ENCODE measurements at regions not wholly inside any gene's neighbourhood (a gene's known extent, or its start where the extent isn't known, plus 50 kb on each side); places are given as distances from the start of the nearest gene placed in this dataset.
"Not testable (repeated sequence)": the region's sequence is repeated elsewhere in the genome, so short reads cannot be mapped to it uniquely, and the experiment has no call there.

DNA sequence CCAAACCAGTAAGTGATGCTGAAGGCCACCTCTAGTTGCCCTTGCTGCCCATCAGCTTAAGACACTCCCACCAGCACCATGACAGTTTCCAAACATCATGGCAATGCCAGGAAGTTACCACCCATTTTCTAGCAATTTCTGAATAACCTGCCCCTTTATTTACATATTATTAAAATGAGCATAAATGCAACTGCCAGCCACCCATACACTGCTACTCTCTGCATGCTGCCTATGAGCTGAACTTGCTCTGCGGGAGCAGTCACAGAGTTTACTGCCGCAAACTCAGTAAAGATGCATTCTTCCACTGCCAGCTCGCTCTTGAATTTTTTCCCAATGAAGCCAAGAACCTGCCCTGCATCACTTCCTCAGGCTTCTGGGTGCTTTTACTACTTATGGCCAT, 212.6 kb downstream of the SH2D4B start:
- no peak for DNase-seq

GRCh38 chr10:80751940-80752339, 214.2 kb downstream of the SH2D4B start:
- DNase-seq = no peak

GRCh38 chr10:80753612-80754011, 215.9 kb downstream of the SH2D4B start:
- no peak for DNase-seq

GRCh38 chr10:80755893-80756292, 218.2 kb downstream of the SH2D4B start:
- DNase-seq = no peak

GRCh38 chr10:80759693-80760092, 222.0 kb downstream of the SH2D4B start:
- DNase-seq = no peak

- DNase-seq = no peak
Observed at GRCh38 chr10:80760914-80761371, 223.2 kb downstream of the SH2D4B start.

GRCh38 chr10:80767963-80768362, 230.3 kb downstream of the SH2D4B start:
- DNase-seq = no peak

- DNase-seq = no peak
Observed at GRCh38 chr10:80769700-80770160, 232.0 kb downstream of the SH2D4B start.

GRCh38 chr10:80770239-80770638, 232.5 kb downstream of the SH2D4B start:
- no peak for DNase-seq

DNA sequence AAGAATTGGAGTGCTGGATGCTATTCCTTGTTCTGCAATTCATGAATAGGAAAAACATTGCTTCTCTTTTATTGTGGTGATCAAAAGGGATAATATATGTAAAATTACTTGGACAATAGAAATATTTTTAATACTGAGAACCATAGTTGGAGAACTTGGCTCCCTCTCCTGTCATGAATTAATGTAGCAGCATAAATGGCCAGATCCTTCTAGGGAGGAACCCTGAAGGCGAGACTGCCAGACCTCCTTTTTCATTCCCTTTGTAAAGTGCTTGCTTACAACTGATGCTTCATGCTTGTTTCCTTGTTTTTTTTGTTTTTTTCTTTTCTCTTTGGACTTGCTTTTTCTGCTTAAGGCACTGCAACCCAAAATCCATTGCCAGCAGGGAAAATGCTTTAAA, 233.6 kb downstream of the SH2D4B start:
- DNase-seq = no peak

- no peak for DNase-seq
Observed at GRCh38 chr10:80771902-80772555, 234.3 kb downstream of the SH2D4B start.

GRCh38 chr10:80772596-80772995, 234.9 kb downstream of the SH2D4B start:
- no peak for DNase-seq

GRCh38 chr10:80784695-80785094, 247.0 kb downstream of the SH2D4B start:
- no peak for DNase-seq

DNA sequence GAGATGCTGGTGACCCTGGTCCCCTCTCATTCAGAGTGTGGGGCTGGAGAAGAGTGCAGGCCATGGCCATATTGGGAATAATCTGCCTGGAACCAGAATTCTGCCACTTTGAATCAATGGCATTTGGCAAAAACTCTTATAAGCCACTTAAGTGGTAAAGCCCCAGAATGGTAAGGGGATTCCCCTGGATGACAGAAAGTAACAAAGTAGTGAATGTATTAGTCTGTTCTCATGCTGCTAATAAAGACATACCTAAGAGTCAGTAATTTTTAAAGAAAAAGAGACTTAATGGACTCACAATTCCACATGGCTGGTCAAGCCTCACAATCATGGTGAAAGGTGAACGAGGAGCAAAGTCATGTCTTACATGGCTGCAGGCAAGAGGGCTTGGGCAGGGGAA, 248.6 kb downstream of the SH2D4B start:
- DNase-seq = no peak

GRCh38 chr10:80787952-80788351, 250.2 kb downstream of the SH2D4B start:
- no peak for DNase-seq

- no peak for DNase-seq
Observed at GRCh38 chr10:80794994-80795393, 257.3 kb downstream of the SH2D4B start.

GRCh38 chr10:80805343-80806020, 267.8 kb downstream of the SH2D4B start:
- DNase-seq = no peak

- DNase-seq = no peak
Observed at GRCh38 chr10:80814147-80814652, 276.5 kb downstream of the SH2D4B start.

DNA sequence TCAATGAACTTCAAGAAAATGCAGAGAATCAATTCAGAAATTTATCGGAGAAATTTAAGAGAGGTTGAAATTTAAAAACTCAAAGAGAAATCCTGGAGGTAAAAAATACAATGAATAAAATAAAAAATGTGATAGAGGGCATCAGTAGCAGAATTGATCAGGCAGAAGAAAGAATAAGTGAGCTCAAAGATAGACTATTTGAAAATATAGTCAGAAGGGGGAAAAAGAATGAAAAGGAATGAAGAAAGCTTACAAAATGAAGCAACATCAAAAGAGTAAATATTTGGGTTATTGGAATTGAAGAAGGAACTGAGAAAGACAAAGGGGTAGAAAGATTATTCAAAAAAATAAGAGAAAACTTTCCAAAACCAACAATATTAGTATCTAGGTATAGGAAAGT, 291.4 kb downstream of the SH2D4B start:
- no peak for DNase-seq

- DNase-seq = no peak
Observed at GRCh38 chr10:80829562-80829961, 291.9 kb downstream of the SH2D4B start.

- DNase-seq = not testable (repeated sequence)
Observed at GRCh38 chr10:80832693-80833092, 295.0 kb downstream of the SH2D4B start.

- DNase-seq = no peak
Observed at GRCh38 chr10:80855348-80855971, 317.8 kb downstream of the SH2D4B start.

DNA sequence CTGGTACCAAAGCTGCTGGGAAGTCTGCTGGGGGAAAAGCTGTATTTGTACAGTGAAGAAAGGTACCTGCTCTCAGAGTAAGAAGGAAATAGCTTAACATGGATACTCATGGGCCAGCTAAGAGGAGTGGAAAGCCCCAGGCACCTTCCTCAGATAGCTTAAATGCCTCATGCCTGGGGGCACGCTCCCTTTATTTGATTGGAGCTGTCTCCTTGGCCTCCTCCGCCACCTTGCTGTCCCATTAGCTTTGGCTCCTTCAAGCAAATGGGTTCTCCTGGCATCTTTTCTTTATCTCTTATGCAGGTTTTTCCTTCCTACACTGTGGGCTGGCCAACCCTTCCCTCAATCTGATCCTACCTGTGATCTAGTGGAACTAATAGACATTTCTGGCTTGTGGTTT, 318.5 kb downstream of the SH2D4B start:
- DNase-seq = no peak
